ENCODE measurements at regions not wholly inside any gene's neighbourhood (a gene's known extent, or its start where the extent isn't known, plus 50 kb on each side); places are given as distances from the start of the nearest gene placed in this dataset.

- ChIA-PET CTCF (no interaction called here), POLR2A (ENCODE audit: unreplicated experiment) (no interaction called here)
- H3K9ac ChIP-seq (ENCODE audit: low read depth, low read length), result no peak overlapping the region
- no peaks in the 10 kb centered on the region for H3K36me3 ChIP-seq (ENCODE audit: control insufficient read depth, insufficient read depth, low read length)
- H2BK20ac ChIP-seq (ENCODE audit: low read depth, low read length), result no peak overlapping the region
- no peaks in the 10 kb centered on the region for H3K9me3 ChIP-seq (ENCODE audit: control insufficient read depth, insufficient read depth, low read length)
- H3K18ac ChIP-seq (ENCODE audit: low read depth, low read length), result no peak overlapping the region
- no peak overlapping the region for H2AK5ac ChIP-seq (ENCODE audit: low read depth, low read length)
- H2BK5ac ChIP-seq (ENCODE audit: low read depth, low read length, poor library complexity, severe bottlenecking), result no peak overlapping the region
- H3K14ac ChIP-seq (replicated peaks; ENCODE audit: low read depth, low read length), result no peak overlapping the region
- no peaks in the 10 kb centered on the region for H3K9me1 ChIP-seq (ENCODE audit: insufficient read depth, low read length)
- no peak overlapping the region for H3K23ac ChIP-seq (ENCODE audit: low read depth, low read length)
- no peak for ATAC-seq (ENCODE audit: low read depth)
- H2BK15ac ChIP-seq (ENCODE audit: low read depth, low read length), result no peak overlapping the region
- H3K27ac ChIP-seq (ENCODE audit: insufficient read depth, low read length), result no peak overlapping the region
- H3K79me1 ChIP-seq (ENCODE audit: low read depth in 1 of 2, low read length in 2 of 2), result no peaks in the 10 kb centered on the region
- no peak overlapping the region for H2BK120ac ChIP-seq (ENCODE audit: low read depth, low read length)
- in situ Hi-C loops (cut with MboI; ENCODE audit: low sequenced_read_pairs) (no loop called here), intact Hi-C loops (cut with micrococcal nuclease) (no loop called here), dilution Hi-C loops (cut with HindIII; ENCODE audit: low sequenced_read_pairs, unreplicated experiment) (no loop called here)
- no peaks in the 10 kb centered on the region for H3K4me1 ChIP-seq (ENCODE audit: control insufficient read depth, insufficient read depth, low read length)
- no peak overlapping the region for H3K4me3 ChIP-seq (ENCODE audit: insufficient read depth, low read depth, low read length)
- TF ChIP-seq FOS (IDR thresholded peaks at IDR 0.05; ENCODE audit: low read depth, low read length), result no peak
- TF ChIP-seq MAFK (IDR thresholded peaks at IDR 0.05; ENCODE audit: low read depth, low read length), result no peak
- TF ChIP-seq POLR2A (IDR thresholded peaks at IDR 0.05; ENCODE audit: low read depth, low read length), result no peak
- TF ChIP-seq NFE2L2 (IDR thresholded peaks at IDR 0.05; ENCODE audit: low read depth, low read length), result no peak
- TF ChIP-seq ELK1 (IDR thresholded peaks at IDR 0.05; ENCODE audit: borderline replicate concordance, low read depth, low read length), result no peak
- no peak for TF ChIP-seq RFX5 (IDR thresholded peaks at IDR 0.05; ENCODE audit: low read depth, low read length)
- no peak for TF ChIP-seq CHD1 (IDR thresholded peaks at IDR 0.05; ENCODE audit: low read depth, low read length)
- TF ChIP-seq CTCF (conservative IDR thresholded peaks at IDR 0.05; ENCODE audit: low read depth, low read length), result no peak
- no peak for TF ChIP-seq USF2 (IDR thresholded peaks at IDR 0.05; ENCODE audit: low read depth, low read length)
- TF ChIP-seq RCOR1 (IDR thresholded peaks at IDR 0.05; ENCODE audit: insufficient replicate concordance, low read length), result no peak
- no peak for TF ChIP-seq BHLHE40 (IDR thresholded peaks at IDR 0.05; ENCODE audit: low read depth, low read length)
- no peak for TF ChIP-seq MXI1 (IDR thresholded peaks at IDR 0.05; ENCODE audit: borderline replicate concordance, low read depth, low read length)
- TF ChIP-seq SMC3 (IDR thresholded peaks at IDR 0.05; ENCODE audit: low read depth, low read length), result no peak
- H3K27me3 ChIP-seq (ENCODE audit: control insufficient read depth, insufficient read depth, low read length), result no peaks in the 10 kb centered on the region
- no peak for DNase-seq
- no peak overlapping the region for H4K91ac ChIP-seq (ENCODE audit: insufficient read depth, low read depth, low read length)
- WGBS, 2 experiments (ENCODE audit: extremely low coverage in 2 of 2, insufficient read length in 1 of 2), result 65% methylated on average over 2 of the region's 4 CpGs; no CpG with 5 or more reads in 1 of the 2 experiments
- H3K4me2 ChIP-seq (ENCODE audit: low read depth, low read length), result no peak overlapping the region
- no peak overlapping the region for H2AK9ac ChIP-seq (replicated peaks; ENCODE audit: low read depth, low read length, poor library complexity)
- BruUV-seq (replicated peaks), result no TSS peak
- no peak overlapping the region for H3K4ac ChIP-seq (ENCODE audit: low read depth, low read length)
- no peak overlapping the region for H2AFZ ChIP-seq (replicated peaks; ENCODE audit: low read length, poor library complexity)
- H4K5ac ChIP-seq (ENCODE audit: low read depth, low read length), result no peak overlapping the region
- no peaks in the 10 kb centered on the region for H4K20me1 ChIP-seq (ENCODE audit: insufficient read depth, low read length)
- H4K8ac ChIP-seq (ENCODE audit: low read depth in 2 of 2, low read length in 2 of 2), result no peak overlapping the region
- H3K56ac ChIP-seq (ENCODE audit: extremely low read depth, insufficient read depth, low read length), result no peak overlapping the region
These were observed 208.0 kb upstream of the BRINP3 start for GRCh38 chr1:190685676-190686075.

Data from IMR-90 (cell line).